NB4 (cell line): ENCODE measurements at regions not wholly inside any gene's neighbourhood (a gene's known extent, or its start where the extent isn't known, plus 50 kb on each side); places are given as distances from the start of the nearest gene placed in this dataset.

ENCODE experiments used
- DNase-seq: peaks from one replicate; pipeline ENCODE4 v3.0.0; 2010; ENCODE audit warnings: low read depth
- H3K4me3 ChIP-seq: one replicate; pipeline ENCODE4 v1.5.1; 2011; ENCODE audit warnings: mild to moderate bottlenecking, low read depth, low read length, moderate library complexity
- CTCF ChIP-seq: IDR thresholded peaks from one replicate; pipeline ENCODE4 v1.5.1; 2012; ENCODE audit warnings: low read depth, low read length
- MAX ChIP-seq: IDR thresholded peaks from 2 replicates; pipeline ENCODE4 v1.6.1; 2011; ENCODE audit warnings: low read depth, low read length
- MYC ChIP-seq: IDR thresholded peaks from 2 replicates; pipeline ENCODE4 v1.6.1; 2011; ENCODE audit warnings: low read depth, low read length
- POLR2A ChIP-seq: IDR thresholded peaks from 2 replicates; pipeline ENCODE4 v1.6.1; 2011; ENCODE audit warnings: mild to moderate bottlenecking; ENCODE audit not compliant: insufficient read length; ENCODE audit errors: extremely low read depth

GRCh38 chr5:89950234-89950633 is 459.3 kb downstream of the CETN3 start:
- DNase-seq: no peak
- no peak overlapping the region for H3K4me3 ChIP-seq
- TF ChIP-seq POLR2A (no peak), CTCF (no peak), MYC (no peak), MAX (no peak)

- no peak for DNase-seq
- H3K4me3 ChIP-seq: no peak overlapping the region
- TF ChIP-seq CTCF (no peak), MAX (no peak), POLR2A (no peak), MYC (no peak)
Measured at GRCh38 chr5:89948977-89949376, 460.6 kb downstream of the CETN3 start.

GRCh38 chr5:89946916-89947315 is 462.6 kb downstream of the CETN3 start:
- no peak for TF ChIP-seq MAX
- no peak for TF ChIP-seq CTCF
- TF ChIP-seq MYC: no peak
- TF ChIP-seq POLR2A: no peak
- H3K4me3 ChIP-seq: no peak overlapping the region

GRCh38 chr5:89946508-89946907 is 463.0 kb downstream of the CETN3 start:
- DNase-seq: no peak
- no peak for TF ChIP-seq MAX
- no peak for TF ChIP-seq CTCF
- no peak for TF ChIP-seq POLR2A
- no peak for TF ChIP-seq MYC
- no peak overlapping the region for H3K4me3 ChIP-seq

More at GRCh38 chr5:89946916-89947315, 462.6 kb downstream of the CETN3 start:
- no peak for DNase-seq

GRCh38 chr5:89942171-89942570 is 467.4 kb downstream of the CETN3 start:
- H3K4me3 ChIP-seq: no peak overlapping the region
- TF ChIP-seq CTCF (no peak), MYC (no peak), MAX (no peak), POLR2A (no peak)
- no peak for DNase-seq

GRCh38 chr5:89936576-89936975 is 473.0 kb downstream of the CETN3 start:
- TF ChIP-seq POLR2A: no peak
- TF ChIP-seq MAX: no peak
- no peak for TF ChIP-seq MYC
- no peak for TF ChIP-seq CTCF
- no peak overlapping the region for H3K4me3 ChIP-seq
- DNase-seq: no peak
